ENCODE measurements at regions not wholly inside any gene's neighbourhood (a gene's known extent, or its start where the extent isn't known, plus 50 kb on each side); places are given as distances from the start of the nearest gene placed in this dataset.

GRCh38 chr18:77822632-77823031, 573.0 kb downstream of the GALR1 start:
- TF ChIP-seq CTCF (IDR thresholded peaks at IDR 0.05) (no peak), POLR2A (IDR thresholded peaks at IDR 0.05) (no peak)
